Progenitor cell of endocrine pancreas (in vitro differentiated cells): ENCODE measurements at regions not wholly inside any gene's neighbourhood (a gene's known extent, or its start where the extent isn't known, plus 50 kb on each side); places are given as distances from the start of the nearest gene placed in this dataset.

Experiments used
- DNase-seq: peaks from one replicate; pipeline ENCODE4 v3.0.0; 2021; ENCODE audit warnings: low spot score; ENCODE audit not compliant: unreplicated experiment
- H3K27ac Mint-ChIP-seq: 2 replicates; pipeline ENCODE4 v1.8.0; 2021; ENCODE audit warnings: mild to moderate bottlenecking, moderate library complexity, mixed read lengths
- H3K27me3 Mint-ChIP-seq: 2 replicates; pipeline ENCODE4 v1.8.0; 2021; ENCODE audit warnings: mixed read lengths
- H3K36me3 Mint-ChIP-seq: 2 replicates; pipeline ENCODE4 v1.8.0; 2022; ENCODE audit warnings: mixed read lengths; ENCODE audit not compliant: insufficient read depth
- H3K4me1 Mint-ChIP-seq: 2 replicates; pipeline ENCODE4 v1.8.0; 2021; ENCODE audit warnings: low read depth, mixed read lengths
- H3K4me3 Mint-ChIP-seq: 2 replicates; pipeline ENCODE4 v1.8.0; 2021; ENCODE audit warnings: low read depth, mild to moderate bottlenecking, moderate library complexity, mixed read lengths
- H3K9me3 Mint-ChIP-seq: 2 replicates; pipeline ENCODE4 v1.8.0; 2021; ENCODE audit warnings: low read depth, mixed read lengths
- CTCF ChIP-seq: fragments of 200-600 bp; sonication (generic); IDR thresholded peaks from one replicate; pipeline ENCODE4 v1.5.0; 2021; ENCODE audit warnings: antibody characterized with exemption, mild to moderate bottlenecking; ENCODE audit not compliant: unreplicated experiment

GRCh38 chr6:90938122-90938521 is 351.2 kb upstream of the MAP3K7 start:
- Mint-ChIP-seq H3K27me3 (peaks cover 6% of the 10 kb centered on the region), H3K27ac (no peak overlapping the region), H3K4me3 (no peak overlapping the region), H3K4me1 (peaks cover 4% of the 10 kb centered on the region), H3K36me3 (no peaks in the 10 kb centered on the region), H3K9me3 (no peaks in the 10 kb centered on the region)
- no peak for TF ChIP-seq CTCF
- DNase-seq, result no peak

- Mint-ChIP-seq H3K36me3 (no peaks in the 10 kb centered on the region), H3K27ac (no peak overlapping the region), H3K9me3 (no peaks in the 10 kb centered on the region), H3K27me3 (peaks cover 10% of the 10 kb centered on the region), H3K4me1 (peaks cover 4% of the 10 kb centered on the region), H3K4me3 (no peak overlapping the region)
- no peak for TF ChIP-seq CTCF
- DNase-seq, result no peak
Measured at GRCh38 chr6:90936286-90936685, 349.4 kb upstream of the MAP3K7 start.

- no peaks in the 10 kb centered on the region for H3K36me3 Mint-ChIP-seq
Measured at GRCh38 chr6:90934966-90935365, 348.1 kb upstream of the MAP3K7 start.

GRCh38 chr6:90934081-90934480 is 347.2 kb upstream of the MAP3K7 start:
- peaks cover 4% of the 10 kb centered on the region for H3K4me1 Mint-ChIP-seq
- peaks cover 7% of the 10 kb centered on the region for H3K27me3 Mint-ChIP-seq
- no peak for TF ChIP-seq CTCF
- H3K27ac Mint-ChIP-seq, result no peak overlapping the region
- no peak overlapping the region for H3K4me3 Mint-ChIP-seq
- DNase-seq, result no peak
- no peaks in the 10 kb centered on the region for H3K9me3 Mint-ChIP-seq
- H3K36me3 Mint-ChIP-seq, result no peaks in the 10 kb centered on the region

More at GRCh38 chr6:90934966-90935365, 348.1 kb upstream of the MAP3K7 start:
- Mint-ChIP-seq H3K27ac (no peak overlapping the region), H3K4me3 (no peak overlapping the region), H3K27me3 (peaks cover 7% of the 10 kb centered on the region), H3K4me1 (peaks cover 4% of the 10 kb centered on the region), H3K9me3 (no peaks in the 10 kb centered on the region)
- no peak for DNase-seq
- TF ChIP-seq CTCF, result no peak

GRCh38 chr6:90932351-90932750 is 345.5 kb upstream of the MAP3K7 start:
- Mint-ChIP-seq H3K27me3 (peaks cover 7% of the 10 kb centered on the region), H3K9me3 (no peaks in the 10 kb centered on the region), H3K27ac (no peak overlapping the region), H3K36me3 (no peaks in the 10 kb centered on the region), H3K4me1 (peaks cover 10% of the 10 kb centered on the region), H3K4me3 (no peak overlapping the region)
- no peak for TF ChIP-seq CTCF
- DNase-seq, result no peak
